Activated CD8-positive, alpha-beta T cell treated with anti-CD3 and anti-CD28 coated beads for 36 hours (primary cell): ENCODE measurements at regions not wholly inside any gene's neighbourhood (a gene's known extent, or its start where the extent isn't known, plus 50 kb on each side); places are given as distances from the start of the nearest gene placed in this dataset.

Experiments
- ATAC-seq: fragments of 200-7000 bp; cut with Tn5 transposase; one replicate; pipeline ENCODE4 v1.10.0; 2021; ENCODE audit warnings: mild to moderate bottlenecking, moderate library complexity
- CTCF ChIA-PET: fragments of 350-600 bp; sonication (Branson Sonifier 250); formaldehyde crosslinking; loops from one replicate; lab custom pipeline; 2021; ENCODE audit warnings: antibody characterized with exemption; lab: Charles Lee
- POLR2A ChIA-PET: fragments of 350-600 bp; sonication (Branson Sonifier 250); formaldehyde crosslinking; loops from one replicate; lab custom pipeline; 2021; ENCODE audit warnings: antibody characterized with exemption; lab: Charles Lee
- DNase-seq: peaks from one replicate; pipeline ENCODE4 v3.0.0-alpha.2; 2020
- H3K27ac Mint-ChIP-seq: one replicate; pipeline ENCODE4 v1.8.0; 2021; ENCODE audit warnings: mild to moderate bottlenecking, mixed read lengths
- H3K27me3 Mint-ChIP-seq: one replicate; pipeline ENCODE4 v1.8.0; 2021; ENCODE audit warnings: mixed read lengths
- H3K36me3 Mint-ChIP-seq: one replicate; pipeline ENCODE4 v1.8.0; 2021; ENCODE audit warnings: low read depth, mixed read lengths
- H3K4me1 Mint-ChIP-seq: one replicate; pipeline ENCODE4 v1.8.0; 2021; ENCODE audit warnings: low read depth, mixed read lengths
- H3K4me3 Mint-ChIP-seq: one replicate; pipeline ENCODE4 v1.8.0; 2021; ENCODE audit warnings: mild to moderate bottlenecking, moderate library complexity, mixed read lengths
- H3K9me3 Mint-ChIP-seq: one replicate; pipeline ENCODE4 v1.8.0; 2021; ENCODE audit warnings: mixed read lengths
- intact Hi-C: fragments of 100-400 bp; cut with micrococcal nuclease; formaldehyde crosslinking; loops from one replicate; pipeline ENCODE4 v1.10.0; 2022
- TF ChIP-seq, protein P1 (sequence below): fragments of 200-600 bp; IDR thresholded peaks from one replicate; pipeline ENCODE4 v1.8.0; 2022; ENCODE audit warnings: antibody characterized with exemption, mild to moderate bottlenecking

GRCh38 chr18:73918816-73919215 is 228.8 kb downstream of the FBXO15 start:
- TF ChIP-seq, protein P1, sequence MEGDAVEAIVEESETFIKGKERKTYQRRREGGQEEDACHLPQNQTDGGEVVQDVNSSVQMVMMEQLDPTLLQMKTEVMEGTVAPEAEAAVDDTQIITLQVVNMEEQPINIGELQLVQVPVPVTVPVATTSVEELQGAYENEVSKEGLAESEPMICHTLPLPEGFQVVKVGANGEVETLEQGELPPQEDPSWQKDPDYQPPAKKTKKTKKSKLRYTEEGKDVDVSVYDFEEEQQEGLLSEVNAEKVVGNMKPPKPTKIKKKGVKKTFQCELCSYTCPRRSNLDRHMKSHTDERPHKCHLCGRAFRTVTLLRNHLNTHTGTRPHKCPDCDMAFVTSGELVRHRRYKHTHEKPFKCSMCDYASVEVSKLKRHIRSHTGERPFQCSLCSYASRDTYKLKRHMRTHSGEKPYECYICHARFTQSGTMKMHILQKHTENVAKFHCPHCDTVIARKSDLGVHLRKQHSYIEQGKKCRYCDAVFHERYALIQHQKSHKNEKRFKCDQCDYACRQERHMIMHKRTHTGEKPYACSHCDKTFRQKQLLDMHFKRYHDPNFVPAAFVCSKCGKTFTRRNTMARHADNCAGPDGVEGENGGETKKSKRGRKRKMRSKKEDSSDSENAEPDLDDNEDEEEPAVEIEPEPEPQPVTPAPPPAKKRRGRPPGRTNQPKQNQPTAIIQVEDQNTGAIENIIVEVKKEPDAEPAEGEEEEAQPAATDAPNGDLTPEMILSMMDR = no peak

DNA sequence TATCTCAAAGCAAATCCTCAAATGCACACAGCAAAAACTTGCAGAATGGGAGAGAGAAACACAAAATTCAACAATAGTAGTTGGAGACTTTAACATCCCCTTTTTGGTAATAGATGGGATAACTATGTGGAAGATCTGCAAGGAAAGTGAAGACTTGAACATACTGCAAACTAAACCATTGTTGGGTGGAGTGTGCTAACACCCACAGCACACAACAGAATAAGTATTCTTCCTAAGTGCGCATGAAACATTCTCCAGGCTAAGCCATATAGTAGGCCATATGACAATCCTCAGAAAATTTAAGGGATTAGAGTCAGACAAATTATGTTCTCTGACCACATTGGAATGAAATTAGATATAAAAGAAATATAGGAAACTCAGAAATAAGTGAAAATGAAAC is 230.6 kb downstream of the FBXO15 start:
- ATAC-seq = no peak
- no peaks in the 10 kb centered on the region for H3K4me1 Mint-ChIP-seq
- no peak overlapping the region for H3K27ac Mint-ChIP-seq
- no peak for DNase-seq
- intact Hi-C loops = no loop called here
- no peaks in the 10 kb centered on the region for H3K36me3 Mint-ChIP-seq
- no peak overlapping the region for H3K4me3 Mint-ChIP-seq
- H3K9me3 Mint-ChIP-seq = no peaks in the 10 kb centered on the region
- TF ChIP-seq, protein P1 = no peak
- H3K27me3 Mint-ChIP-seq = peaks cover 3% of the 10 kb centered on the region
- ChIA-PET CTCF (no interaction called here), POLR2A (no interaction called here)

More at GRCh38 chr18:73918816-73919215, 228.8 kb downstream of the FBXO15 start:
- ATAC-seq (no peak), DNase-seq (no peak)
- no peaks in the 10 kb centered on the region for H3K36me3 Mint-ChIP-seq
- no peaks in the 10 kb centered on the region for H3K4me1 Mint-ChIP-seq
- H3K27me3 Mint-ChIP-seq = peaks cover 2% of the 10 kb centered on the region
- CTCF ChIA-PET = no interaction called here
- intact Hi-C loops = no loop called here
- POLR2A ChIA-PET = no interaction called here
- no peaks in the 10 kb centered on the region for H3K9me3 Mint-ChIP-seq
- H3K27ac Mint-ChIP-seq = no peak overlapping the region
- H3K4me3 Mint-ChIP-seq = no peak overlapping the region

DNA sequence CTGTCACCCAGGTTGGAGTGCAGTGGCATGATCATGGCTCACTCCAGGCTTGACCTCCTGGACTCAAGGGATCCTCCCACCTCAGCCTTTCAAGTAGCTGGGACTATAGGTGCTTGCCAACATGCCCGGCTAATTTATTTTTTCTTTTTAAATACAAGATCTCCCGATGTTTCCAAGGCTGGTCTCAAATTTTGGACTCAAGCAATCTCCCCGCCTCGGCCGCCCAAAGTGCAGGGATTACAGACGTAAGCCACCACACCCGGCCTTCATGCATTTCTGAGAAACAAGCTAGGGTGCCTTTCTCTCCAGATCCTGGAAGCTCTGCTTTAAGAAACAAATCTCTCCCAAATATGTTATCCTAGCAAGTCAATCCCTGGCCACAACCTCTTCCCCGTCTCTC is 234.1 kb downstream of the FBXO15 start:
- TF ChIP-seq, protein P1 = no peak
- Mint-ChIP-seq H3K4me1 (no peaks in the 10 kb centered on the region), H3K9me3 (no peaks in the 10 kb centered on the region), H3K36me3 (no peaks in the 10 kb centered on the region), H3K27me3 (peaks cover 5% of the 10 kb centered on the region), H3K4me3 (no peak overlapping the region), H3K27ac (no peak overlapping the region)
- ATAC-seq = no peak
- CTCF ChIA-PET = no interaction called here
- no peak for DNase-seq
- intact Hi-C loops = no loop called here
- POLR2A ChIA-PET = no interaction called here

GRCh38 chr18:73908323-73908722 is 239.3 kb downstream of the FBXO15 start:
- TF ChIP-seq, protein P1 = no peak
- Mint-ChIP-seq H3K9me3 (no peaks in the 10 kb centered on the region), H3K36me3 (no peaks in the 10 kb centered on the region), H3K27ac (no peak overlapping the region), H3K27me3 (peaks cover 10% of the 10 kb centered on the region), H3K4me1 (no peaks in the 10 kb centered on the region), H3K4me3 (no peak overlapping the region)
- intact Hi-C loops = no loop called here
- ChIA-PET POLR2A (no interaction called here), CTCF (interaction anchor here (0.8 kb wide), 1 partner anchor 66 kb away, joined by 3 read pairs; no protein-coding TSS in a partner anchor)
- peak; percentile 6 for DNase-seq
- ATAC-seq = no peak

DNA sequence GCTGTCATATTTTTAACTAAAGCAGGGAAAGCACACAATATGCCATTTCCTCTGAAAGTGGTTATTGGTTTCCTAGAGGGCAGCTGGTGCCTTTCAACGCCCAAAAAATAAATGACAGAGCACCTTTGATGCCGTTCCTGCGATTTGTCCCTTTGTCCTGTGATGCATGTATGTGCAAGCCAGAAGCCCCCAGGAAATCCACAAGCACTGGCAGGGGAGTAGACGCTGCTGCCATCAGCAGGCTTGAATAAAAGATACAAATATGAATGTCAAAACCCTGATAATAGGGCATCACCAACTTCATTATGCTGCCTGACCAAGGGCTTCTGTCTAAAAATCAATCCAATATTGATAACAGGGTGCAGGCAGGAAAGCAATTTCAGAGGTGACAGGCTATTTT is 246.1 kb downstream of the FBXO15 start:
- ATAC-seq (no peak), DNase-seq (no peak)
- intact Hi-C loops = no loop called here
- CTCF ChIA-PET = interaction anchor here (0.6 kb wide), 1 partner anchor 558 kb away, joined by 3 read pairs; no protein-coding TSS in a partner anchor
- H3K36me3 Mint-ChIP-seq = no peaks in the 10 kb centered on the region
- H3K4me1 Mint-ChIP-seq = no peaks in the 10 kb centered on the region
- peaks cover 5% of the 10 kb centered on the region for H3K27me3 Mint-ChIP-seq
- TF ChIP-seq, protein P1 = no peak
- H3K27ac Mint-ChIP-seq = no peak overlapping the region
- POLR2A ChIA-PET = no interaction called here
- no peaks in the 10 kb centered on the region for H3K9me3 Mint-ChIP-seq
- H3K4me3 Mint-ChIP-seq = no peak overlapping the region
